ENCODE measurements at regions not wholly inside any gene's neighbourhood (a gene's known extent, or its start where the extent isn't known, plus 50 kb on each side); places are given as distances from the start of the nearest gene placed in this dataset.

DNA sequence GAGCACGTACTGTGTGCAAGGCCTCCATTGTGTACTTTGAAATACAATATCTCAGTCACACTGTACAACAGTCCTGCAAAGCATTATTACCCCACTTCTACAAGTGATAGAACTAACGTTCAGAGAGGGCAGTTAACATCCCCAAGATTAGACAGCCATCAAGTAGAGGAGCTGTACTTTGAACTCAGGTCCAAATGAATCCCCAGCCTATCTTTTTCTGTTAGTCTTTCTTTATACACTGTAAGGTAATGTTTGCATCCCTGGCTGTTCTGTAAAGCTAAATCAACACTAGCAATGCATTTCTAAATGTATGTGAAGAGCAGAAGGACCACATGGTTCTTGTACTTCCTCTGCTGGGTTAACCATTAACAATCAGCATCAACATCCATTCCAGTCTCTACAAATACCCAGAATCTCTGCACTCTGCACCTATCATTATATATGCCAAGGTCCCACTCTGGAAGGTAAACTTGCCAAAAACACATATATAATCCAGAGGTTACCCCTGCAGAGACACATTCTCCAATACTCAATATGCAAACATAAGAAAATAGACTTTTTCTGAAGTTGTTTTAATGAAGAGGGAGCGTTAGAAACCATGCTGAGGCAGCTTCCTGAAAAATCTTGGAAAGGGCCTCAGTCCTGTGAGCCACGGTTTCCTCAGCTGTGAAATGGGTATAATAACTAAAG is 182.3 kb downstream of the MZT1 start:
- no peak overlapping the region for H3K4me3 ChIP-seq (ENCODE audit: low read depth in 2 of 2, low read length in 1 of 2)
- H3K27ac ChIP-seq (ENCODE audit: low read depth in 2 of 2, low read length in 1 of 2), result no peak overlapping the region
- H3K9me3 ChIP-seq, result no peaks in the 10 kb centered on the region
- no peak overlapping the region for H3K4me2 ChIP-seq
- no peaks in the 10 kb centered on the region for H4K20me1 ChIP-seq (ENCODE audit: insufficient read depth)
- H3K4me1 ChIP-seq (ENCODE audit: control insufficient read depth in 1 of 2, insufficient read depth in 2 of 2, low read depth in 1 of 2, low read length in 1 of 2), result no peaks in the 10 kb centered on the region; a peak in 1 of 4 replicates
- H3K36me3 ChIP-seq (replicated peaks in 1 of 2; ENCODE audit: control insufficient read depth in 1 of 2, insufficient read depth in 2 of 2, low read length in 1 of 2), result no peaks in the 10 kb centered on the region
- WGBS (ENCODE audit: low lambda C conversion rate), result 48% methylated on average over 4 of the region's 4 CpGs
- H2AFZ ChIP-seq (ENCODE audit: low read depth), result no peak overlapping the region
- DNase-seq, result no peak
- H3K79me2 ChIP-seq (ENCODE audit: insufficient read depth), result no peaks in the 10 kb centered on the region
- TF ChIP-seq EZH2phosphoT487 (IDR thresholded peaks at IDR 0.05; ENCODE audit: borderline replicate concordance, low read depth) (no peak), MEF2A (IDR thresholded peaks at IDR 0.05; ENCODE audit: borderline replicate concordance, low read depth) (no peak), GABPA (IDR thresholded peaks at IDR 0.05; ENCODE audit: low read depth) (no peak), MXI1 (IDR thresholded peaks at IDR 0.05; ENCODE audit: low read depth, low read length) (no peak), SMC3 (IDR thresholded peaks at IDR 0.05; ENCODE audit: low read depth, low read length) (no peak), SIN3A (IDR thresholded peaks at IDR 0.05; ENCODE audit: borderline replicate concordance, low read depth, low read length) (no peak)
- TF ChIP-seq, protein P1, sequence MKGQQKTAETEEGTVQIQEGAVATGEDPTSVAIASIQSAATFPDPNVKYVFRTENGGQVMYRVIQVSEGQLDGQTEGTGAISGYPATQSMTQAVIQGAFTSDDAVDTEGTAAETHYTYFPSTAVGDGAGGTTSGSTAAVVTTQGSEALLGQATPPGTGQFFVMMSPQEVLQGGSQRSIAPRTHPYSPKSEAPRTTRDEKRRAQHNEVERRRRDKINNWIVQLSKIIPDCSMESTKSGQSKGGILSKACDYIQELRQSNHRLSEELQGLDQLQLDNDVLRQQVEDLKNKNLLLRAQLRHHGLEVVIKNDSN (IDR thresholded peaks at IDR 0.05; ENCODE audit: borderline replicate concordance, low read depth), result no peak
- TF ChIP-seq, protein P2, sequence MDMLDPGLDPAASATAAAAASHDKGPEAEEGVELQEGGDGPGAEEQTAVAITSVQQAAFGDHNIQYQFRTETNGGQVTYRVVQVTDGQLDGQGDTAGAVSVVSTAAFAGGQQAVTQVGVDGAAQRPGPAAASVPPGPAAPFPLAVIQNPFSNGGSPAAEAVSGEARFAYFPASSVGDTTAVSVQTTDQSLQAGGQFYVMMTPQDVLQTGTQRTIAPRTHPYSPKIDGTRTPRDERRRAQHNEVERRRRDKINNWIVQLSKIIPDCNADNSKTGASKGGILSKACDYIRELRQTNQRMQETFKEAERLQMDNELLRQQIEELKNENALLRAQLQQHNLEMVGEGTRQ (IDR thresholded peaks at IDR 0.05; ENCODE audit: borderline replicate concordance, low read depth, low read length), result no peak
- no peaks in the 10 kb centered on the region for H3F3A ChIP-seq (replicated peaks; ENCODE audit: insufficient read depth)
- no peaks in the 10 kb centered on the region for H3K9me2 ChIP-seq
- ChIA-PET POLR2A (no interaction called here), CTCF (interaction anchor here (1.3 to 1.7 kb wide), 2 partner anchors 15 to 22 kb away, joined by 3 to 5 read pairs; no protein-coding TSS in a partner anchor)
- H3K27me3 ChIP-seq (ENCODE audit: insufficient read depth), result no peaks in the 10 kb centered on the region
- no peak overlapping the region for H3K9ac ChIP-seq

DNA sequence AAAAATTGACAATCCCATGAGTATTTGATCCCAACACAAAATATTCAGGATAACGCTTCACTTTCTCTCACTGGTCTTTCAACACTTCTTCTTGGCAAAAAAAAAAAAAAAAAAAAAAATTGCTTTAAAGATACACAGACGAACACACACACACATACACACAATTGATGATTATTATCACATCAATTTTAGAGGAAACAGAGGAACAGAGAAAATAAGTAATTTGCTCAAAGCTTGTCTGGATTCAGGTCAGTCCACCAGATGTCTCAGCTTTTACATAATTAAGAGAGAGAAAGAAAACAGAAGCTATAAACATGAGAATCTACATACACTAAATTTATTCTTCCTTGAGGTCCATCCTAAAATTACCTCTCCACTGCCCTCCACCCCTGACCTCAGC is 183.4 kb downstream of the MZT1 start:
- Histone ChIP-seq H3K79me2 (ENCODE audit: insufficient read depth) (no peaks in the 10 kb centered on the region), H3K9me3 (no peaks in the 10 kb centered on the region), H3K27me3 (ENCODE audit: insufficient read depth) (no peaks in the 10 kb centered on the region), H3K9me2 (no peaks in the 10 kb centered on the region), H3F3A (replicated peaks; ENCODE audit: insufficient read depth) (no peaks in the 10 kb centered on the region), H4K20me1 (ENCODE audit: insufficient read depth) (no peaks in the 10 kb centered on the region), H3K4me1 (ENCODE audit: control insufficient read depth in 1 of 2, insufficient read depth in 2 of 2, low read depth in 1 of 2, low read length in 1 of 2) (no peaks in the 10 kb centered on the region; a peak in 1 of 4 replicates), H3K4me2 (no peak overlapping the region), H3K4me3 (ENCODE audit: low read depth in 2 of 2, low read length in 1 of 2) (no peak overlapping the region), H3K9ac (no peak overlapping the region), H3K27ac (ENCODE audit: low read depth in 2 of 2, low read length in 1 of 2) (peak overlapping the region in 1 of 2 experiments; percentile 32; a peak in 1 of 4 replicates), H3K36me3 (replicated peaks in 1 of 2; ENCODE audit: control insufficient read depth in 1 of 2, insufficient read depth in 2 of 2, low read length in 1 of 2) (no peaks in the 10 kb centered on the region), H2AFZ (ENCODE audit: low read depth) (no peak overlapping the region)
- 53% methylated on average over 2 of the region's 2 CpGs for WGBS (ENCODE audit: low lambda C conversion rate)
- CTCF ChIA-PET, result interaction anchor here (1.4 kb wide), 1 partner anchor 22 kb away, joined by 3 read pairs; no protein-coding TSS in a partner anchor
- TF ChIP-seq YY1 (IDR thresholded peaks at IDR 0.05; ENCODE audit: low read depth) (no peak), EP300 (IDR thresholded peaks at IDR 0.05; ENCODE audit: borderline replicate concordance in 1 of 2, low read depth in 1 of 2, low read length in 1 of 2) (peak in 1 of 2 experiments; percentile 56; a peak in 1 of 4 replicates), GATA2 (CRISPR knock-in tag; IDR thresholded peaks at IDR 0.05) (0 out of 2 replicates have a peak, but pooled peaks have one; percentile 26), FOXM1 (IDR thresholded peaks at IDR 0.05; ENCODE audit: low read depth) (no peak)
- POLR2A ChIA-PET, result no interaction called here
- DNase-seq, result no peak

Data from SK-N-SH (cell line).